HG03280 (cell line): ENCODE measurements at regions not wholly inside any gene's neighbourhood (a gene's known extent, or its start where the extent isn't known, plus 50 kb on each side); places are given as distances from the start of the nearest gene placed in this dataset.

Experiments used
- ATAC-seq: cut with Tn5 transposase; IDR thresholded peaks from one replicate; pipeline ENCODE4 v1.9.1; 2021; ENCODE audit warnings: mild to moderate bottlenecking, moderate library complexity; ENCODE audit not compliant: unreplicated experiment

GRCh38 chr6:144646093-144647056, 361.2 kb downstream of the UTRN start:
- no peak for ATAC-seq

- ATAC-seq = no peak
These were observed 362.4 kb downstream of the UTRN start for GRCh38 chr6:144647406-144647964.

GRCh38 chr6:144647971-144648651, 363.0 kb downstream of the UTRN start:
- ATAC-seq = no peak

DNA sequence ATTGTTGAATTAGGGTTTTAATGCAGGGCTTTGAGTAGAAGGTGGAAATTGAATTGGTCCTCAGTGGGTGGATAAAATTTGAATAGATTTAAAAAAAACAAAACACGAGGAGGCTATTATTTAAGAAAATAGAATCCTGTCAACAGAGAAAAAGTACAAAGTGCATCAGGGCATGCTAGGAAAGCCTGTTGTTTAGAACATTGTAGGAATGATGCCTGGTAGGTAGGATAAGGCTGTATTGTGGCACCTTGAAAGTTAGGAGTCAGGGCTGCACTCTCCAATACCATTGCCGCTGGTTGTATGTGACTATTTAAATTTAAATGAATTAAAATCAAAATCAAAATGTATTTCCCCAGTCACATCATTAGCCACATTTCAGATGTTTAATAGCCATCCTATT, 363.9 kb downstream of the UTRN start:
- ATAC-seq = no peak

- no peak for ATAC-seq
These were observed 366.1 kb downstream of the UTRN start for GRCh38 chr6:144651234-144651633.

- ATAC-seq = no peak
These were observed 367.3 kb downstream of the UTRN start for GRCh38 chr6:144652292-144652891.

DNA sequence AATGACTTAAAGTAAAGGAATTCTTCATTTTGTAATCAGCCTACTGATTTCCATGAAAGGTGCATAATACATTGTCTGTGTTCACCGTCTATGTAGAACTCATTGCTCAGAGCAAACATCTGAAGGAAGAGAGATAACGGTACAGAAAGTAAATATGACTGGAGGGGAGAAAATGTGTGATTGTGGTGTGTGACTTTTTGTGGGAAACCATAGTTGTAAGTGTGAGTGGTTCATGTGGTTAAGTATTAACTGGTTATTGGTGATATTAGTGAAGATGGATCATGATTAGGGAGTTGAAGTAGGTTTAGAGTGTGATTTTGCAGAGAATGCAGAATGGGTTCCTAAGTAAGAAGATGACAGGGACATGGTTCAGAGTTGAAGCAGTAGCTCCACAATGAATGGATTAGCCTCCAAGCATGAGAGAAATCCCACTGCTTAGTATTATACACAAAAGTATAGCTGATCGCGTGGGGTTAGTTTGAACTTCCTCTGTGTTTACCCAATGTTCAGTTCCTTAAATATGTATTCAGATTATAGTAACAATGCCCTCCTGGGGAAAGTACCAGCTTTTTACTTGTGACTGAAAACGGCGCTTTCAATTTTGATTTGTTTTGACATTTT, 368.9 kb downstream of the UTRN start:
- peak; percentile 81 for ATAC-seq

GRCh38 chr6:144654506-144654905, 369.4 kb downstream of the UTRN start:
- peak; percentile 15 for ATAC-seq

GRCh38 chr6:144655376-144655775, 370.2 kb downstream of the UTRN start:
- no peak for ATAC-seq

- no peak for ATAC-seq
These were observed 372.6 kb downstream of the UTRN start for GRCh38 chr6:144657691-144658090.

DNA sequence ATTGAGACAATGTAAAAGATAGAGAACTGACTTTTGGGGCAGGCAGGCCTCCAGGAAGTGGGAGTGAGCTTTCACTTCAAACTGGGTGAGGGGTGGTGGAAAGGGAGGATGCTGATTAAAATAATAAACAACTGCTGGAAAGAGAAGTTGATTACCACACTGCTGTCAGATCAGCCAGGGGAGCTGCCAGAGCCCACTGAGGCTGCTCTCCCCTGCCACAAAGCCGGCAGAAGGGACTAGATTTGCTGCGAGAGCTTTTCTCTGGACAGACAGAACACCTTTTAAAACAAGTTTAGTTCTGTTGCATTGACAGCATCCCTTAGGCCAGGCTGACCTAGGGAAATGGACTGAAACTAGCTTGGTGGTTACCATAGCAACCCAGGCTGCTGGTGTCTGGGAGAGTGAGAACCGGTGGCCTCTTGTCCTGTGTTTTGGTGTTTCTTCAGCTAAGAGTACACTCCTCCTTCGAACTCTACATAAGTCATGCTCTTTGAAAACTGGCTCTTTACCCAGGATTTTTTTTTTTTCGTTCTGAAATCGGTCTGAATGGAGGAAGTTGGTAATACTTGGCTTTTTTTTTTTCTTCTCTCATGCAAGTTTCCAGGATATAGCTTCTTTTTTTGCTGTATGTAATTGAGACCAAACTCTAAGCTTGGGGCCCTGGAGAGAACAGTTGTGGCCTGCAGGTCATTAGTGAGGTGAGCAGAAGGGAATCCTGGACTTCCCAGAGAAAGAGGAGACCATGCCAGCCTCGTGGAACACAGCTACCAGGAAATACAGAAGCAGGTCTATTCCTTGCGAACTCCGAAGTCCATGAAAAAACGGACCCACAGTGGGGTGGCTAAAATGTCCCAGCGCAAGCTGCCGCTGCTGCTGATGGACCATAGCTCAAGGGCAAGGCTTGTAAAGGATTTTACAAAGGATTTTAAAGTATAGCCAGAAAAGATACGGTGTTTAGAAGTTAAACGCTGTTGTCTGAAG, 374.4 kb downstream of the UTRN start:
- no peak for ATAC-seq

DNA sequence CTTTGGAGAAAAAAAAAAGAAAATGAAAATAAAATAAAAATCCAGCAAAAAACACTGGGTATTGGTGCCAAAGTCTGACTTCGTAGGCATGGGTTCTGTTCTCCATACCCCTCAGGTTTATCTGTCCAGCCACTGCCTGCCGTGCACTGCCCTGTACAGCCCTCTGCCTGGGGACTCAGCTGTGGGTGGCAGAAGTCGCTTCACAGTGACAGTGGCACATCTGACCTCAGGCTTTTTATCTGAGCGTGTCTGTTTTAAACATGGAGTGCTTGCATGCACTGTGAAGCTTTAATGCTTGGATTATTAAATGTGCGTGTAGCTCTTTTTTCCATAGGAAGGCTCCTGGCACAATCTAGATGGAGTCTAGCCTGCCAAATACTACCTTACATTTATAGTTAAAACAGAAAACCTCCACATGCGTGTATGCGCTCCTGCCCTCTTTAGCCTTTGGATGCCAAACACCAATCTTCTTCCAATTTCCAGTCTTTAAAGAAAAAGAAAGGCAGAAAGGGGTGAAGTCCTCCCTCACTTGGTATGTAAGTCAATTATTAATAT, 375.5 kb downstream of the UTRN start:
- ATAC-seq = no peak

GRCh38 chr6:144661116-144661806, 376.1 kb downstream of the UTRN start:
- ATAC-seq = no peak

DNA sequence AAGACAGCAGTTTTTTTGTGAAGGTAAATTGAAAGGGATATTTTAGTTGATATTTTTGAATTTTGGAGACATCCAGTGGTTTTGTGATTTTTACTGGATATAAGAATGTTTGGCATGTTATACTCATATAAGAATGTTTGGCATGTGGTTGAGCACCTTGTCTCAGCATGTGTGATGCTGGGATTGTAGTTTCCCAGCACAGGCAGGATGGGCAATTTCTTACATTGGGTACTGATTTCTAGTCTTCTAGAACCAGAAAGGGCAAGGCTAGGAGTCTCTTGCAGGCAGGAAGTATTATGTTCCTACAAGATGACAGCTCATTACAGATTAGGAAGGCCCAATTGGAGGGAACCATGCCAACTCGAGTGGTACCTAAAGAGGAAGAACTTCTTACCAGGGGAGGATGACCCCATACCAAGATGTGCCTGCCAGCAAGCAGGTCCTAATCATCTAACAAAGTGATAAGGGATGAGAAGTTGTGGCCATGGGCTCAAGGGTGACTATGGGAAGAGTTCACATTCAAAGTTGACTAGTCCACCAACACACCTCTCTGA, 377.8 kb downstream of the UTRN start:
- no peak for ATAC-seq

- ATAC-seq = no peak
These were observed 379.1 kb downstream of the UTRN start for GRCh38 chr6:144664281-144664680.

DNA sequence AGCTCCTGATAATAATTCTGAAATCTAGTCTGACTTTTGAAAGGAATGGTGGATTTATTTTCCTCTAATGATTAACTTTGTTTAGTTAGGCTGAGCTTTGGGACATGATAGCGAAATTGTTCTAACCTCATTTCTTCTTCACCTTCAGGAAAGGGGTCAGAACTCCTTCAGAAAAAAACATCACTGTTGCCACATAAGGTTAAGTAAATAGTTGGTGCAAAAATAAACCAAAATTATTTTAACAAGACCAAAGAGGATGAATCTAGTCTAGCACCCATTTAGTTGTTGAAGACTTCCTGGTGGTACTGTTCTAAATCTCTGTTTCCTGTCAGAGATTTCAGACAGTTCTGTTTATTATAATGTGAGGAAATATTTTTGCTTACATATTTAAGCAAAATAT, 379.8 kb downstream of the UTRN start:
- ATAC-seq = no peak

DNA sequence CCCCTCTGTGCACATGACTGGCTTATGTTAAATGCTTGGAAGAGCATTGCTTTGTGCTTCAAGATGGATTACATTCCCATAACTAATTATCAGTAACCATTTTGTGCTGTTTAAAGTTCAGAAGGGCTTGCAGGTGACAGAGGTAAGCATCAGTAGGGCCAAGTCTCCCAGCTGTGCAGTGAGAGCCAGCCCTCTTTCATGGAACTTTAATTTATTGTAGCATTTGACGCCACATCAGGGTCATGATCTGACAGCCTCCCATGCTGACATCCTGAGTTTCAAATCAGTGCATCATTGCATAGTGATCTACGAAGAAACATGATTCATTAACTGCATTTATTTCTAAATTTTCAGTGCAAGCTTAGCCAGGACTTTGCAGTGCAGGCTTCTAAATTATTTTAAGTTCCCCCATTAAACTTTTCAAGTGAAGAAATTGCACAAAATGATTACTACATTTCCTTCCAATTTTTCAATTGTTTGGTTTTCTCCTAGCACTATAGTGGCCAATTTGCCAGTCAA, 380.9 kb downstream of the UTRN start:
- no peak for ATAC-seq

GRCh38 chr6:144666781-144667180, 381.6 kb downstream of the UTRN start:
- ATAC-seq = no peak
